HCT116 (cell line): ENCODE measurements at regions not wholly inside any gene's neighbourhood (a gene's known extent, or its start where the extent isn't known, plus 50 kb on each side); places are given as distances from the start of the nearest gene placed in this dataset.

ENCODE experiments used
- ATAC-seq: fragments of 200-7000 bp; cut with Tn5 transposase; 2 replicates; pipeline ENCODE4 v1.9.1; 2020; ENCODE audit warnings: mild to moderate bottlenecking, moderate library complexity
- BruUV-seq: library from RNA; stranded (reverse); fragments of 400-500 nt; replicated peaks from 2 replicates; lab custom pipeline; 2021; lab: Mats Ljungman, UMichigan
- CTCF ChIA-PET: fragments of 300-600 bp; sonication (Branson Sonifier 250); formaldehyde crosslinking; loops from one replicate; lab custom pipeline; 2021; ENCODE audit warnings: antibody characterized with exemption; lab: Charles Lee
- POLR2A ChIA-PET: fragments of 300-600, 350-600 bp; sonication (Branson Sonifier 250); formaldehyde crosslinking; loops from one replicate; lab custom pipeline; 2021; ENCODE audit warnings: antibody characterized with exemption; lab: Charles Lee
- RAD21 ChIA-PET, 2 experiments: fragments of 300-600 bp; sonication (Branson Sonifier 250); formaldehyde crosslinking; loops; one replicate each; lab custom pipeline; 2023; ENCODE audit warnings: low total read pairs in 2 of 2; ENCODE audit not compliant: uncharacterized antibody in 2 of 2, unreplicated experiment in 2 of 2, low non-redundant PET in 1 of 2; lab: Charles Lee
- DNase-seq: peaks from one replicate; pipeline ENCODE4 v3.0.0-alpha.2; 2010; ENCODE audit warnings: low read depth, low spot score
- H2AFZ ChIP-seq: fragments of 200-600 bp; shearing (Covaris generic), sonication (generic); 2 replicates; pipeline ENCODE4 v1.6.1; 2017; ENCODE audit warnings: low read depth, mixed run types, mixed read lengths, antibody characterized with exemption, low read length; ENCODE audit not compliant: poor library complexity, severe bottlenecking
- H3K27ac ChIP-seq: 2 replicates; pipeline ENCODE4 v1.5.1; 2012; ENCODE audit warnings: low read depth, low read length
- H3K27me3 ChIP-seq: fragments of 200-600 bp; sonication (generic); 2 replicates; pipeline ENCODE4 v1.6.1; 2016; ENCODE audit warnings: mixed run types, low read length, mixed read lengths; ENCODE audit not compliant: insufficient read depth
- H3K36me3 ChIP-seq, 2 experiments: fragments of 200-500 bp in 1 of 2; fragments of 200-600 bp in 1 of 2; sonication (Bioruptor generic) in 1 of 2; sonication (generic) in 1 of 2; 2 replicates each; pipeline versions ENCODE4 v1.5.1 to v1.6.1; 2014 to 2016; ENCODE audit warnings: low read length in 2 of 2, inconsistent platforms in 1 of 2, mixed read lengths in 1 of 2, mixed run types in 1 of 2; ENCODE audit not compliant: insufficient read depth in 2 of 2, control insufficient read depth in 1 of 2
- H3K4me1 ChIP-seq, 2 experiments: fragments of 200-600 bp in 1 of 2; sonication (generic) in 1 of 2; 2 replicates each; pipeline versions ENCODE4 v1.5.1 to v1.6.1; 2012 to 2017; ENCODE audit warnings: low read length in 2 of 2, inconsistent platforms in 1 of 2, mild to moderate bottlenecking in 1 of 2, mixed read lengths in 1 of 2, mixed run types in 1 of 2, moderate library complexity in 1 of 2; ENCODE audit not compliant: insufficient read depth in 2 of 2, control insufficient read depth in 1 of 2
- H3K4me2 ChIP-seq: fragments of 200-600 bp; sonication (generic); 2 replicates; pipeline ENCODE4 v1.6.1; 2017; ENCODE audit warnings: mixed run types, low read length, mixed read lengths
- H3K4me3 ChIP-seq, 2 experiments: fragments of 200-600 bp in 1 of 2; sonication (generic) in 1 of 2; replicated peaks in 1 of 2; 2 replicates each; pipeline ENCODE4 v1.5.1; 2011 to 2016; ENCODE audit warnings: low read length in 2 of 2, control low read depth in 1 of 2, low read depth in 1 of 2, mild to moderate bottlenecking in 1 of 2, mixed read lengths in 1 of 2, mixed run types in 1 of 2
- H3K79me2 ChIP-seq: fragments of 200-600 bp; sonication (generic); 2 replicates; pipeline ENCODE4 v1.6.1; 2017; ENCODE audit warnings: mild to moderate bottlenecking, mixed run types, low read length, moderate library complexity, mixed read lengths; ENCODE audit not compliant: insufficient read depth
- H3K9ac ChIP-seq: fragments of 200-600 bp; sonication (generic); 2 replicates; pipeline ENCODE4 v1.6.1; 2016; ENCODE audit warnings: low read length, mixed read lengths
- H3K9me2 ChIP-seq: fragments of 200-600 bp; sonication (generic), shearing (Covaris generic); 2 replicates; pipeline ENCODE4 v1.6.1; 2017; ENCODE audit warnings: mixed run types, mild to moderate bottlenecking, moderate library complexity; ENCODE audit not compliant: insufficient read depth
- H3K9me3 ChIP-seq, 2 experiments: fragments of 200-500 bp in 1 of 2; fragments of 200-600 bp in 1 of 2; sonication (Bioruptor generic) in 1 of 2; sonication (generic) in 1 of 2; 2 replicates each; pipeline ENCODE4 v1.6.1; 2014 to 2017; ENCODE audit warnings: low read length in 2 of 2, mixed read lengths in 2 of 2, inconsistent platforms in 1 of 2, low read depth in 1 of 2, mild to moderate bottlenecking in 1 of 2, mixed run types in 1 of 2, moderate library complexity in 1 of 2; ENCODE audit not compliant: control insufficient read depth in 1 of 2, insufficient read depth in 1 of 2
- H4K20me1 ChIP-seq: fragments of 200-600 bp; sonication (generic), shearing (Covaris generic); 2 replicates; pipeline ENCODE4 v1.6.1; 2017; ENCODE audit warnings: mixed run types, mild to moderate bottlenecking, moderate library complexity; ENCODE audit not compliant: insufficient read depth
- ATF3 ChIP-seq: IDR thresholded peaks from 2 replicates; pipeline ENCODE4 v1.6.1; 2012
- CBX3 ChIP-seq: IDR thresholded peaks from 2 replicates; pipeline ENCODE4 v1.6.1; 2012; ENCODE audit warnings: low read depth
- CTCF ChIP-seq, 3 experiments: fragments of 200-600 bp in 1 of 3; sonication (generic) in 1 of 3; IDR thresholded peaks in 2 of 3; conservative IDR thresholded peaks in 1 of 3; 2 replicates each; pipeline ENCODE4 v1.5.1; 2012 to 2017; ENCODE audit warnings: low read depth in 2 of 3, low read length in 2 of 3, antibody characterized with exemption in 1 of 3, borderline replicate concordance in 1 of 3, control low read depth in 1 of 3, mild to moderate bottlenecking in 1 of 3, mixed read lengths in 1 of 3, mixed run types in 1 of 3, moderate library complexity in 1 of 3; ENCODE audit not compliant: insufficient read depth in 1 of 3
- EZH2 ChIP-seq: fragments of 200-600 bp; sonication (generic); IDR thresholded peaks from 2 replicates; pipeline ENCODE4 v1.6.1; 2017; ENCODE audit warnings: antibody characterized with exemption, mixed run types
- POLR2A ChIP-seq: IDR thresholded peaks from 2 replicates; pipeline ENCODE4 v1.7.0; 2011; ENCODE audit warnings: borderline replicate concordance; ENCODE audit not compliant: insufficient read depth, insufficient read length; ENCODE audit errors: extremely low read depth
- SIN3A ChIP-seq: IDR thresholded peaks from 2 replicates; pipeline ENCODE4 v1.6.1; 2012; ENCODE audit warnings: low read depth
- YY1 ChIP-seq: IDR thresholded peaks from 2 replicates; pipeline ENCODE4 v1.6.1; 2011; ENCODE audit warnings: low read length, low read depth, moderate library complexity, mild to moderate bottlenecking; ENCODE audit not compliant: insufficient replicate concordance; ENCODE audit errors: extremely low read depth
- ZFX ChIP-seq: fragments of 450-650 bp; IDR thresholded peaks from 2 replicates; pipeline ENCODE4 v1.6.1; 2017
- ZNF274 ChIP-seq: fragments of 200-500 bp; sonication (Bioruptor generic); IDR thresholded peaks from 2 replicates; pipeline ENCODE4 v1.6.1; 2014; ENCODE audit warnings: mild to moderate bottlenecking, low read depth, low read length, inconsistent platforms
- intact Hi-C: fragments of 100-400 bp; cut with micrococcal nuclease; formaldehyde crosslinking; loops from 2 replicates; pipeline ENCODE4 v1.10.0; 2022

GRCh38 chr12:125469683-125470082 lies 404.4 kb downstream of the AACS start:
- Histone ChIP-seq H3K79me2 (no peaks in the 10 kb centered on the region), H3K9me3 (no peaks in the 10 kb centered on the region), H3K4me3 (no peak overlapping the region), H2AFZ (no peak overlapping the region), H3K4me1 (no peaks in the 10 kb centered on the region), H3K4me2 (no peak overlapping the region), H3K36me3 (no peaks in the 10 kb centered on the region), H3K9me2 (no peaks in the 10 kb centered on the region), H3K27ac (no peak overlapping the region), H4K20me1 (no peaks in the 10 kb centered on the region), H3K9ac (no peak overlapping the region), H3K27me3 (no peaks in the 10 kb centered on the region; the same call in 1 of the 2 replicates)
- BruUV-seq: no TSS peak
- CTCF ChIA-PET: no interaction called here
- POLR2A ChIA-PET: no interaction called here
- DNase-seq (no peak), ATAC-seq (no peak)
- TF ChIP-seq SIN3A: no peak
- no peak for TF ChIP-seq ZFX
- no peak for TF ChIP-seq ZNF274
- no peak for TF ChIP-seq POLR2A
- TF ChIP-seq CBX3: no peak
- no peak for TF ChIP-seq YY1
- TF ChIP-seq ATF3: no peak
- TF ChIP-seq CTCF (IDR thresholded peaks at IDR 0.05 in 2 of 3, conservative IDR thresholded peaks at IDR 0.05 in 1 of 3; ENCODE audit: borderline replicate concordance in 1 of 3, insufficient read depth in 1 of 3, low read depth in 2 of 3, low read length in 2 of 3): no peak
- no peak for TF ChIP-seq EZH2
- RAD21 ChIA-PET: no interaction called here
- intact Hi-C loops: no loop called here
